Progenitor cell of endocrine pancreas (in vitro differentiated cells): ENCODE measurements at regions not wholly inside any gene's neighbourhood (a gene's known extent, or its start where the extent isn't known, plus 50 kb on each side); places are given as distances from the start of the nearest gene placed in this dataset.

Source experiments
- DNase-seq: peaks from one replicate; pipeline ENCODE4 v3.0.0; 2021; ENCODE audit warnings: low spot score; ENCODE audit not compliant: unreplicated experiment
- H3K27ac Mint-ChIP-seq: 2 replicates; pipeline ENCODE4 v1.8.0; 2021; ENCODE audit warnings: mild to moderate bottlenecking, moderate library complexity, mixed read lengths
- H3K27me3 Mint-ChIP-seq: 2 replicates; pipeline ENCODE4 v1.8.0; 2021; ENCODE audit warnings: mixed read lengths
- H3K36me3 Mint-ChIP-seq: 2 replicates; pipeline ENCODE4 v1.8.0; 2022; ENCODE audit warnings: mixed read lengths; ENCODE audit not compliant: insufficient read depth
- H3K4me1 Mint-ChIP-seq: 2 replicates; pipeline ENCODE4 v1.8.0; 2021; ENCODE audit warnings: low read depth, mixed read lengths
- H3K4me3 Mint-ChIP-seq: 2 replicates; pipeline ENCODE4 v1.8.0; 2021; ENCODE audit warnings: low read depth, mild to moderate bottlenecking, moderate library complexity, mixed read lengths
- H3K9me3 Mint-ChIP-seq: 2 replicates; pipeline ENCODE4 v1.8.0; 2021; ENCODE audit warnings: low read depth, mixed read lengths
- TF ChIP-seq, protein P1 (sequence below): fragments of 200-600 bp; sonication (generic); IDR thresholded peaks from one replicate; pipeline ENCODE4 v1.5.0; 2021; ENCODE audit warnings: antibody characterized with exemption, mild to moderate bottlenecking; ENCODE audit not compliant: unreplicated experiment

DNA sequence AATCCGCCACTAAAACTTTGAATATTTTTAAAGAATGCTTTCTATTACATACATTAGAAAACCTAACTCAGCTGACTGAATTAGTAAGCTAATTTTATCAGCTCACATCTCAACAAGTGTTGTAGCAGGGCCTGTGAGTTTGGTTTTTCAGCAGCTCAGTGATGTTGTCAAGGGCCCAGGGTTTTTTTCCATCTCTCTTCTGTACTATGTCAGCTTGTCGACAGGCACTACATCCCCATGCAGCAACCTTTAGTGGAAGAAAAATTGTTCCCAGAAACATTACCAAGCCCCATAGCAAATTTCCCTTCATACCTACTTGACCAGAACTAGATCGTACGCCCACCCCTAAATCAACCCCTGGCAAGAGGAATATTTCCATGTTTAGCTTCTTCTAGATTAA, 170.3 kb upstream of the TNFAIP3 start:
- peak overlapping the region; percentile 94 for H3K27ac Mint-ChIP-seq
- peaks cover 38% of the 10 kb centered on the region for H3K4me1 Mint-ChIP-seq
- no peaks in the 10 kb centered on the region for H3K36me3 Mint-ChIP-seq
- no peak for DNase-seq
- H3K4me3 Mint-ChIP-seq, result no peak overlapping the region
- TF ChIP-seq, protein P1, sequence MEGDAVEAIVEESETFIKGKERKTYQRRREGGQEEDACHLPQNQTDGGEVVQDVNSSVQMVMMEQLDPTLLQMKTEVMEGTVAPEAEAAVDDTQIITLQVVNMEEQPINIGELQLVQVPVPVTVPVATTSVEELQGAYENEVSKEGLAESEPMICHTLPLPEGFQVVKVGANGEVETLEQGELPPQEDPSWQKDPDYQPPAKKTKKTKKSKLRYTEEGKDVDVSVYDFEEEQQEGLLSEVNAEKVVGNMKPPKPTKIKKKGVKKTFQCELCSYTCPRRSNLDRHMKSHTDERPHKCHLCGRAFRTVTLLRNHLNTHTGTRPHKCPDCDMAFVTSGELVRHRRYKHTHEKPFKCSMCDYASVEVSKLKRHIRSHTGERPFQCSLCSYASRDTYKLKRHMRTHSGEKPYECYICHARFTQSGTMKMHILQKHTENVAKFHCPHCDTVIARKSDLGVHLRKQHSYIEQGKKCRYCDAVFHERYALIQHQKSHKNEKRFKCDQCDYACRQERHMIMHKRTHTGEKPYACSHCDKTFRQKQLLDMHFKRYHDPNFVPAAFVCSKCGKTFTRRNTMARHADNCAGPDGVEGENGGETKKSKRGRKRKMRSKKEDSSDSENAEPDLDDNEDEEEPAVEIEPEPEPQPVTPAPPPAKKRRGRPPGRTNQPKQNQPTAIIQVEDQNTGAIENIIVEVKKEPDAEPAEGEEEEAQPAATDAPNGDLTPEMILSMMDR, result no peak
- H3K9me3 Mint-ChIP-seq, result peaks cover 4% of the 10 kb centered on the region
- no peaks in the 10 kb centered on the region for H3K27me3 Mint-ChIP-seq

DNA sequence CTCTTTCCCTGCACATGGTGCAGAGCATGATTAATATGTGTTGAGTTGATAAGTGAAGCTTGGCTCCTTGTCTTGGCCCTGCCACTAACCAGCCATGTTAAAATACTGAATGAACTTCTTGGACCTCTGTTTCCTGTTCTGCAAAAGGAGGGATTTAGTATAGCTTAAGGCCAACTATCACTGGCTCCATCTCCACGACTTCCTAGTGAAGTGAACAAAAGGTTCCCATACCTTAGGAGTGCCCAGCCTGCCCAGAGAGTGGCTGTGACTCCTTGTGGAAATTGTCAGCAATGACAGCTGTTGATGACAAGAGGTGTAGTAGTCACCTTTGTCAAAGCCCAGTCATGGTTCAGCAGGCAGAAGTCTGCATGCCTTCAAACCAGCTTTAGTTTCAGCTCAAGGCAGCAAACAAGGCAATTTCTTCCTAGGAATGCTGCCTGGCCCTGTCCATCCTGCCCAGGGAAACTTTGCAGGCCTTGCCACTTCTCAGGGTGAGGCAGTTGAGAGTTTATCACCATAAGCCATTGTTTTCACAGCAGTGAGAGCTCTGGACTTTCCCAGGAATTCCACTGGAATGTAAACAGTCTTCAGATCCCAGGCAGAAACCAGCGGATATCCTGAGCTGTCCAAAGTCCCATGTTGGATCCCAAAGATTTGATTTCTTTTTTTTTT, 169.7 kb upstream of the TNFAIP3 start:
- DNase-seq, result no peak
- TF ChIP-seq, protein P1, result peak; percentile 18

DNA sequence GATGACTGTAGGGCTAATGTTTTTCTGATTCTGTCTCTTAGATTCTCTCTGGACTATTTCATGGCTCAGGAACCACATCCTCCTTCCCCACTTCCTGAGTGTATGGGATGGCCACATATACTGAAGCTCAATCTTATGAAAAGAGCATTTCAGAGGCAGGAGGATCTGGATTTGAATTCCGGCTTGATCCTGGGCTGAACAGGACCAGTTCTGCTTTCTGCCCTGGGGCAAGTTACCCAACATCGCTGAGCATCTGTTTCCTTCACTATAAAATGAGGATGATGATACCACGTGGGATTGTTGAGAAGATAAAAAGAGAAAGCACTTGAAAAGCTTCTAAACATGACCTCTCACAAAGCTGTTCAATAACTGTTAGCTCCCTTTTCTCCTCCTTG, 168.4 kb upstream of the TNFAIP3 start:
- Mint-ChIP-seq H3K27me3 (no peaks in the 10 kb centered on the region), H3K27ac (peak overlapping the region; percentile 36), H3K4me1 (peaks cover 45% of the 10 kb centered on the region)

More for the DNA sequence above, 169.7 kb upstream of the TNFAIP3 start:
- H3K9me3 Mint-ChIP-seq, result peaks cover 4% of the 10 kb centered on the region
- H3K4me1 Mint-ChIP-seq, result peaks cover 41% of the 10 kb centered on the region
- no peaks in the 10 kb centered on the region for H3K27me3 Mint-ChIP-seq
- H3K36me3 Mint-ChIP-seq, result no peaks in the 10 kb centered on the region
- peak overlapping the region; percentile 94 for H3K27ac Mint-ChIP-seq
- no peak overlapping the region for H3K4me3 Mint-ChIP-seq

DNA sequence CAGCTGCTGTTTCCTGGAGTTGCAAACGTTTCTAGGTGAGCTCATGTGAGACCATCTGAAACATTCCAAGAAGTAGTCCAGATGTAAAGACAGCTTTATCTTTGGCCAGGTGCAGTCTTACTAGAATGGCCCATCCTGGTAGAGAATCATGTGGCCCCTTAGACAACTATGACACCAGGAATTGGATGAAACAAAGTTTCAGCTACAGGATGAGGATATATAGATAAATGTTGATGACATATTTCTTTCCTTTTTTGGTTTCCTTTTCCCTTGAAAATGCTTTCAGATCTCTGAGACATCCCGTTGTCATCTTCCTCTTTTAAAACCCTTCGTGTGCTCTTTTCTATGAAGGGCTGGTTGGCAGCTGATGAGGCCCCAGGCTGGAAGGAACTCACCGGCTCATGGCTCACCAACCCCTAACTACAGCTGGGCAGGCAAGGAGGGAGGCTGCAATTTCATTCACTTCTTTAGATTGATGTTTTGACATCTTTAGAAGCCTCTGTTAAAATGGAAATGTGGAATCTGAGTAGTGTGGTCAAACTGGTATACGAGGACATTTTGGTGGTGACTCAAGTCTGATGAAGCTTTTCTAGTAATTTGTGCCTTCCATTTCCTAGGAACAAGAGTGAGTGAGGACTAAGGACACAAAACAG, 167.9 kb upstream of the TNFAIP3 start:
- Mint-ChIP-seq H3K4me3 (no peak overlapping the region), H3K27me3 (no peaks in the 10 kb centered on the region), H3K36me3 (no peaks in the 10 kb centered on the region)

More for the DNA sequence above, 168.4 kb upstream of the TNFAIP3 start:
- TF ChIP-seq, protein P1, result no peak
- H3K9me3 Mint-ChIP-seq, result peaks cover 4% of the 10 kb centered on the region
- H3K4me3 Mint-ChIP-seq, result no peak overlapping the region
- no peaks in the 10 kb centered on the region for H3K36me3 Mint-ChIP-seq
- DNase-seq, result no peak

DNA sequence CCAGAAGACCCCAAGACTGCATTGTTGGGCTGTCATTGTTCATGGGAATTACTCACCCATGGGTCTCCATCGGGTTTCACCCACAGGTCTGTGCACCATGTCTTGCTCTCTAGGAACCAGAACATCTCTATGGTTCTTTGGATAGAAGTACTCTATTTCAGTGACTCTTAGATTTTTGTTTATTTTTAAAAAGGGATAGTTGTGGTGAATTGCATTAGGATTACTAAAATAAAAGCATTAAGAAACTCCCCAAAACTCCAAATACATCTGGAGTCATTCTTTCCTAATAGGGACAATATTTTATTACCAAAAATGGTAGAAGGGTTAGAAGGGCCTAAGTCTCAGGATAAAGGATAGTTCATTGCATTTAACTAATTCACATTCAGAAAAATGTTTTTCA, 166.9 kb upstream of the TNFAIP3 start:
- Mint-ChIP-seq H3K4me3 (no peak overlapping the region), H3K9me3 (peaks cover 4% of the 10 kb centered on the region), H3K4me1 (peaks cover 39% of the 10 kb centered on the region), H3K36me3 (no peaks in the 10 kb centered on the region), H3K27me3 (no peaks in the 10 kb centered on the region), H3K27ac (no peak overlapping the region)
- DNase-seq, result no peak
- TF ChIP-seq, protein P1, result no peak

More for the DNA sequence above, 167.9 kb upstream of the TNFAIP3 start:
- no peak for DNase-seq
- peaks cover 42% of the 10 kb centered on the region for H3K4me1 Mint-ChIP-seq
- H3K27ac Mint-ChIP-seq, result peak overlapping the region; percentile 63
- H3K9me3 Mint-ChIP-seq, result peaks cover 4% of the 10 kb centered on the region
- TF ChIP-seq, protein P1, result no peak
